Keratinocyte (primary cell): ENCODE measurements at regions not wholly inside any gene's neighbourhood (a gene's known extent, or its start where the extent isn't known, plus 50 kb on each side); places are given as distances from the start of the nearest gene placed in this dataset.

ENCODE experiments used
- CTCF ChIP-seq, 3 experiments: IDR thresholded peaks in 1 of 3; conservative IDR thresholded peaks in 1 of 3; optimal IDR thresholded peaks in 1 of 3; 2 replicates in 2 of 3; 3 replicates in 1 of 3; pipeline versions ENCODE3 to v1.5.1; 2011; ENCODE audit warnings: low read length in 3 of 3, mild to moderate bottlenecking in 3 of 3, moderate library complexity in 2 of 3, control low read depth in 1 of 3, inconsistent platforms in 1 of 3; ENCODE audit not compliant: insufficient read depth in 2 of 3; ENCODE audit errors: extremely low read depth in 1 of 3
- EZH2 ChIP-seq: IDR thresholded peaks from one replicate; pipeline ENCODE4 v1.6.1; 2012; ENCODE audit warnings: inconsistent platforms, mild to moderate bottlenecking, low read length, moderate library complexity

- TF ChIP-seq EZH2 (no peak), CTCF (optimal IDR thresholded peaks at IDR 0.05 in 1 of 3, IDR thresholded peaks at IDR 0.05 in 1 of 3, conservative IDR thresholded peaks at IDR 0.05 in 1 of 3; ENCODE audit: extremely low read depth in 1 of 3, insufficient read depth in 2 of 3, low read length in 3 of 3) (no peak)
Observed at GRCh38 chr21:19018529-19018928, 614.9 kb upstream of the TMPRSS15 start.
